ENCODE measurements at regions not wholly inside any gene's neighbourhood (a gene's known extent, or its start where the extent isn't known, plus 50 kb on each side); places are given as distances from the start of the nearest gene placed in this dataset.

GRCh38 chr9:532707-533106 lies 308.8 kb upstream of the DMRT1 start:
- Histone ChIP-seq H3K79me2 (ENCODE audit: insufficient read depth, low read depth, low read length) (peaks cover 25% of the 10 kb centered on the region; the same call in 1 of the 2 replicates), H3K4me3 (ENCODE audit: low read depth, low read length, poor library complexity, severe bottlenecking) (no peak overlapping the region), H3K36me3 (ENCODE audit: insufficient read depth, low read length) (no peaks in the 10 kb centered on the region; the same call in 1 of the 2 replicates), H3K4me1 (ENCODE audit: insufficient read depth, low read length, poor library complexity, severe bottlenecking) (peaks cover 43% of the 10 kb centered on the region), H3K4me2 (ENCODE audit: low read length) (no peak overlapping the region), H3K27ac (ENCODE audit: low read depth, low read length, poor library complexity, severe bottlenecking) (no peak overlapping the region), H3K9me2 (ENCODE audit: insufficient read depth, low read length) (no peaks in the 10 kb centered on the region), H2AFZ (ENCODE audit: low read length) (no peak overlapping the region), H4K20me1 (ENCODE audit: insufficient read depth, low read length) (no peaks in the 10 kb centered on the region), H3K9me3 (ENCODE audit: low read length) (no peaks in the 10 kb centered on the region)
- intact Hi-C loops (cut with micrococcal nuclease; ENCODE audit: unreplicated experiment) = no loop called here
- CTCF ChIA-PET (ENCODE audit: unreplicated experiment) = no interaction called here
- POLR2A ChIA-PET = interaction anchor here (0.6 kb wide), 1 partner anchor 159 kb away, joined by 4 read pairs; no protein-coding TSS in a partner anchor
- no TSS peak for BruUV-seq (replicated peaks)
- TF ChIP-seq CTCF (conservative IDR thresholded peaks at IDR 0.05; ENCODE audit: low read length) = no peak
- TF ChIP-seq EZH2phosphoT487 (IDR thresholded peaks at IDR 0.05; ENCODE audit: borderline replicate concordance, low read depth, low read length) = no peak
- no peak for DNase-seq (ENCODE audit: low spot score)

GRCh38 chr9:534886-535285 lies 306.6 kb upstream of the DMRT1 start:
- Histone ChIP-seq H3K4me1 (ENCODE audit: insufficient read depth, low read length, poor library complexity, severe bottlenecking) (peaks cover 52% of the 10 kb centered on the region), H3K9me3 (ENCODE audit: low read length) (peaks cover 6% of the 10 kb centered on the region; the same call in 1 of the 2 replicates), H4K20me1 (ENCODE audit: insufficient read depth, low read length) (no peaks in the 10 kb centered on the region), H3K27ac (ENCODE audit: low read depth, low read length, poor library complexity, severe bottlenecking) (peak overlapping the region; percentile 3), H3K4me3 (ENCODE audit: low read depth, low read length, poor library complexity, severe bottlenecking) (peak overlapping the region; percentile 10), H3K4me2 (ENCODE audit: low read length) (peak overlapping the region; percentile 53), H3K79me2 (ENCODE audit: insufficient read depth, low read depth, low read length) (peaks cover 23% of the 10 kb centered on the region; the same call in 1 of the 2 replicates), H2AFZ (ENCODE audit: low read length) (no peak overlapping the region), H3K36me3 (ENCODE audit: insufficient read depth, low read length) (peaks cover 20% of the 10 kb centered on the region), H3K9me2 (ENCODE audit: insufficient read depth, low read length) (no peaks in the 10 kb centered on the region)
- no peak for DNase-seq (ENCODE audit: low spot score)
- BruUV-seq (replicated peaks) = no TSS peak
- CTCF ChIA-PET (ENCODE audit: unreplicated experiment) = no interaction called here
- POLR2A ChIA-PET = interaction anchor here (0.5 to 1.6 kb wide), 5 partner anchors 8 to 27 kb away, joined by 3 to 4 read pairs (median 4); no protein-coding TSS in a partner anchor
- intact Hi-C loops (cut with micrococcal nuclease; ENCODE audit: unreplicated experiment) = no loop called here
- TF ChIP-seq EZH2phosphoT487 (IDR thresholded peaks at IDR 0.05; ENCODE audit: borderline replicate concordance, low read depth, low read length) = no peak
- no peak for TF ChIP-seq CTCF (conservative IDR thresholded peaks at IDR 0.05; ENCODE audit: low read length)

- Histone ChIP-seq H2AFZ (ENCODE audit: low read length) (no peak overlapping the region), H3K27ac (ENCODE audit: low read depth, low read length, poor library complexity, severe bottlenecking) (peak overlapping the region; percentile 3), H3K4me3 (ENCODE audit: low read depth, low read length, poor library complexity, severe bottlenecking) (peak overlapping the region; percentile 10), H3K36me3 (ENCODE audit: insufficient read depth, low read length) (peaks cover 25% of the 10 kb centered on the region), H3K4me1 (ENCODE audit: insufficient read depth, low read length, poor library complexity, severe bottlenecking) (peaks cover 52% of the 10 kb centered on the region), H4K20me1 (ENCODE audit: insufficient read depth, low read length) (no peaks in the 10 kb centered on the region), H3K9me3 (ENCODE audit: low read length) (peaks cover 11% of the 10 kb centered on the region; the same call in 1 of the 2 replicates), H3K4me2 (ENCODE audit: low read length) (peak overlapping the region; percentile 53), H3K9me2 (ENCODE audit: insufficient read depth, low read length) (no peaks in the 10 kb centered on the region), H3K79me2 (ENCODE audit: insufficient read depth, low read depth, low read length) (peaks cover 23% of the 10 kb centered on the region; the same call in 1 of the 2 replicates)
- ChIA-PET POLR2A (interaction anchor here (0.5 to 1.6 kb wide), 3 partner anchors 9 to 28 kb away, joined by 3 to 4 read pairs (median 3); no protein-coding TSS in a partner anchor), CTCF (ENCODE audit: unreplicated experiment) (no interaction called here)
- no peak for TF ChIP-seq CTCF (conservative IDR thresholded peaks at IDR 0.05; ENCODE audit: low read length)
- TF ChIP-seq EZH2phosphoT487 (IDR thresholded peaks at IDR 0.05; ENCODE audit: borderline replicate concordance, low read depth, low read length) = no peak
- BruUV-seq (replicated peaks) = no TSS peak
- peak; percentile 36 for DNase-seq (ENCODE audit: low spot score)
- intact Hi-C loops (cut with micrococcal nuclease; ENCODE audit: unreplicated experiment) = no loop called here
Measured at GRCh38 chr9:535356-535755, 306.1 kb upstream of the DMRT1 start.

Data from OCI-LY7 (cell line).